IMR-90 (cell line): ENCODE measurements at regions not wholly inside any gene's neighbourhood (a gene's known extent, or its start where the extent isn't known, plus 50 kb on each side); places are given as distances from the start of the nearest gene placed in this dataset.

Experiments
- ATAC-seq: fragments of 200-7000 bp; cut with Tn5 transposase; 2 replicates; pipeline ENCODE4 v1.9.1; 2020; ENCODE audit warnings: low read depth, mild to moderate bottlenecking, moderate library complexity
- BruUV-seq: library from RNA; stranded (reverse); fragments of 400-500 nt; replicated peaks from 2 replicates; lab custom pipeline; 2021; lab: Mats Ljungman, UMichigan
- CTCF ChIA-PET: fragments of 300-600 bp; formaldehyde crosslinking; extraction: SDS; loops from one replicate; lab custom pipeline; 2021; ENCODE audit warnings: antibody characterized with exemption; lab: Yijun Ruan, JAX
- POLR2A ChIA-PET: fragments of 300-600 bp; sonication (Branson Sonifier 250); formaldehyde crosslinking; loops from one replicate; lab custom pipeline; 2022; ENCODE audit warnings: antibody characterized with exemption; ENCODE audit not compliant: unreplicated experiment; lab: Charles Lee
- DNase-seq: peaks from one replicate; pipeline ENCODE4 v3.0.0; 2013
- H2AFZ ChIP-seq: replicated peaks from 2 replicates; pipeline ENCODE3; 2013; ENCODE audit warnings: low read length, mild to moderate bottlenecking; ENCODE audit not compliant: poor library complexity
- H2AK5ac ChIP-seq: 2 replicates; pipeline ENCODE4 v1.6.1; 2013; ENCODE audit warnings: low read depth, low read length, inconsistent platforms
- H2AK9ac ChIP-seq: replicated peaks from 2 replicates; pipeline ENCODE3; 2013; ENCODE audit warnings: mild to moderate bottlenecking, low read depth, low read length, moderate library complexity; ENCODE audit not compliant: poor library complexity
- H2BK120ac ChIP-seq: 2 replicates; pipeline ENCODE4 v1.6.1; 2013; ENCODE audit warnings: low read depth, low read length, inconsistent platforms
- H2BK15ac ChIP-seq: 3 replicates; pipeline ENCODE4 v1.6.1; 2013; ENCODE audit warnings: low read depth, low read length, inconsistent platforms
- H2BK20ac ChIP-seq: 2 replicates; pipeline ENCODE4 v1.6.1; 2013; ENCODE audit warnings: low read depth, mild to moderate bottlenecking, inconsistent platforms, low read length, moderate library complexity
- H2BK5ac ChIP-seq: 2 replicates; pipeline ENCODE4 v1.6.1; 2013; ENCODE audit warnings: mild to moderate bottlenecking, low read depth, low read length, inconsistent platforms; ENCODE audit not compliant: poor library complexity, severe bottlenecking
- H3K14ac ChIP-seq: replicated peaks from 2 replicates; pipeline ENCODE4 v1.6.1; 2013; ENCODE audit warnings: low read depth, low read length, inconsistent platforms
- H3K18ac ChIP-seq: 2 replicates; pipeline ENCODE4 v1.6.1; 2013; ENCODE audit warnings: low read depth, low read length, control low read depth
- H3K23ac ChIP-seq: 2 replicates; pipeline ENCODE4 v1.6.1; 2013; ENCODE audit warnings: low read depth, low read length, inconsistent platforms
- H3K27ac ChIP-seq: 2 replicates; pipeline ENCODE4 v1.5.1; 2013; ENCODE audit warnings: mild to moderate bottlenecking, control low read depth, low read length; ENCODE audit not compliant: insufficient read depth
- H3K27me3 ChIP-seq: 2 replicates; pipeline ENCODE4 v1.6.1; 2013; ENCODE audit warnings: low read length; ENCODE audit not compliant: control insufficient read depth, insufficient read depth
- H3K36me3 ChIP-seq: 2 replicates; pipeline ENCODE4 v1.6.1; 2013; ENCODE audit warnings: low read length, mixed read lengths; ENCODE audit not compliant: control insufficient read depth, insufficient read depth
- H3K4ac ChIP-seq: 2 replicates; pipeline ENCODE4 v1.6.1; 2013; ENCODE audit warnings: low read depth, low read length, inconsistent platforms
- H3K4me1 ChIP-seq: 2 replicates; pipeline ENCODE4 v1.6.1; 2013; ENCODE audit warnings: low read length, mixed read lengths; ENCODE audit not compliant: control insufficient read depth, insufficient read depth
- H3K4me2 ChIP-seq: 2 replicates; pipeline ENCODE4 v1.6.1; 2013; ENCODE audit warnings: low read depth, mild to moderate bottlenecking, control low read depth, low read length, moderate library complexity
- H3K4me3 ChIP-seq: 2 replicates; pipeline ENCODE4 v1.5.1; 2013; ENCODE audit warnings: low read depth, mild to moderate bottlenecking, control low read depth, low read length, moderate library complexity; ENCODE audit not compliant: insufficient read depth
- H3K56ac ChIP-seq: 2 replicates; pipeline ENCODE4 v1.6.1; 2013; ENCODE audit warnings: low read length, inconsistent platforms; ENCODE audit not compliant: insufficient read depth; ENCODE audit errors: extremely low read depth
- H3K79me1 ChIP-seq, 2 experiments: 2 replicates each; pipeline ENCODE4 v1.6.1; 2013; ENCODE audit warnings: low read length in 2 of 2, inconsistent platforms in 1 of 2, low read depth in 1 of 2
- H3K9ac ChIP-seq: 2 replicates; pipeline ENCODE4 v1.6.1; 2013; ENCODE audit warnings: low read depth, low read length, control low read depth
- H3K9me1 ChIP-seq: 2 replicates; pipeline ENCODE4 v1.6.1; 2013; ENCODE audit warnings: low read length, inconsistent platforms; ENCODE audit not compliant: insufficient read depth
- H3K9me3 ChIP-seq: 2 replicates; pipeline ENCODE4 v1.6.1; 2013; ENCODE audit warnings: low read length; ENCODE audit not compliant: control insufficient read depth, insufficient read depth
- H4K20me1 ChIP-seq: 2 replicates; pipeline ENCODE4 v1.6.1; 2013; ENCODE audit warnings: low read length, inconsistent platforms; ENCODE audit not compliant: insufficient read depth
- H4K5ac ChIP-seq: 2 replicates; pipeline ENCODE4 v1.6.1; 2013; ENCODE audit warnings: mild to moderate bottlenecking, low read depth, low read length, control low read depth
- H4K8ac ChIP-seq, 2 experiments: 2 replicates each; pipeline ENCODE4 v1.6.1; 2013; ENCODE audit warnings: low read depth in 2 of 2, low read length in 2 of 2, control low read depth in 1 of 2, inconsistent platforms in 1 of 2
- H4K91ac ChIP-seq: 2 replicates; pipeline ENCODE4 v1.6.1; 2013; ENCODE audit warnings: low read depth, low read length, inconsistent platforms; ENCODE audit not compliant: insufficient read depth
- CTCF ChIP-seq: conservative IDR thresholded peaks from 2 replicates; pipeline ENCODE4 v1.5.1; 2012; ENCODE audit warnings: mild to moderate bottlenecking, low read depth, low read length, improper control_type of control experiment
- MAFK ChIP-seq: IDR thresholded peaks from 2 replicates; pipeline ENCODE4 v1.6.1; 2012; ENCODE audit warnings: low read depth, low read length, improper control_type of control experiment
- MAZ ChIP-seq: IDR thresholded peaks from 2 replicates; pipeline ENCODE4 v1.6.1; 2012; ENCODE audit warnings: low read depth, mild to moderate bottlenecking, low read length, improper control_type of control experiment, moderate library complexity, borderline replicate concordance
- POLR2A ChIP-seq: IDR thresholded peaks from 2 replicates; pipeline ENCODE4 v1.6.1; 2012; ENCODE audit warnings: mild to moderate bottlenecking, low read depth, low read length
- WGBS, 2 experiments: methylation state at CpG; one replicate each; pipeline versions ENCODE4 v1.1.5 to v1.1.7; 2013; ENCODE audit warnings: missing lambda C conversion rate in 2 of 2; ENCODE audit not compliant: insufficient read length in 1 of 2; ENCODE audit errors: extremely low coverage in 2 of 2; 5-methylcytosine and 5-hydroxymethylcytosine counted together
- dilution Hi-C: fragments of 300-500 bp; cut with HindIII; formaldehyde crosslinking; loops from one replicate; pipeline ENCODE4 v1.14.3; 2018; ENCODE audit warnings: low sequenced_read_pairs; ENCODE audit not compliant: unreplicated experiment
- in situ Hi-C: fragments of 300-500 bp; cut with MboI; formaldehyde crosslinking; loops from 3 replicates; pipeline ENCODE4 v1.14.3; 2019; ENCODE audit warnings: low sequenced_read_pairs, inconsistent platforms, mixed read lengths
- intact Hi-C: fragments of 100-400 bp; cut with micrococcal nuclease; formaldehyde crosslinking; loops from 2 replicates; pipeline ENCODE4 v1.10.0; 2022

- Histone ChIP-seq H2BK15ac (no peak overlapping the region), H3K4me1 (no peaks in the 10 kb centered on the region), H3K27ac (no peak overlapping the region), H3K9ac (no peak overlapping the region), H2AK5ac (no peak overlapping the region), H3K36me3 (no peaks in the 10 kb centered on the region), H3K4ac (no peak overlapping the region), H3K4me2 (no peak overlapping the region), H3K4me3 (no peak overlapping the region), H3K23ac (no peak overlapping the region), H4K5ac (no peak overlapping the region), H3K27me3 (no peaks in the 10 kb centered on the region), H4K20me1 (no peaks in the 10 kb centered on the region), H3K18ac (no peak overlapping the region), H2AFZ (no peak overlapping the region), H3K9me3 (no peaks in the 10 kb centered on the region), H2AK9ac (no peak overlapping the region), H3K56ac (no peak overlapping the region), H3K79me1 (no peaks in the 10 kb centered on the region), H4K8ac (no peak overlapping the region), H3K14ac (no peak overlapping the region), H4K91ac (no peak overlapping the region), H2BK120ac (no peak overlapping the region), H2BK5ac (no peak overlapping the region), H3K9me1 (no peaks in the 10 kb centered on the region), H2BK20ac (no peak overlapping the region)
- no CpG with 5 or more reads among the region's 3 CpGs for WGBS, 2 experiments
- CTCF ChIA-PET, result no interaction called here
- no TSS peak for BruUV-seq
- ATAC-seq, result no peak
- no peak for DNase-seq
- in situ Hi-C loops, result no loop called here
- TF ChIP-seq POLR2A (no peak), CTCF (no peak), MAFK (peak; percentile 39; the same call in 1 of the 2 replicates), MAZ (no peak)
- POLR2A ChIA-PET, result no interaction called here
- dilution Hi-C loops, result no loop called here
- intact Hi-C loops, result no loop called here
Observed at GRCh38 chr3:132124096-132124495, 89.3 kb upstream of the CPNE4 start.
